ENCODE measurements at regions not wholly inside any gene's neighbourhood (a gene's known extent, or its start where the extent isn't known, plus 50 kb on each side); places are given as distances from the start of the nearest gene placed in this dataset.

DNA sequence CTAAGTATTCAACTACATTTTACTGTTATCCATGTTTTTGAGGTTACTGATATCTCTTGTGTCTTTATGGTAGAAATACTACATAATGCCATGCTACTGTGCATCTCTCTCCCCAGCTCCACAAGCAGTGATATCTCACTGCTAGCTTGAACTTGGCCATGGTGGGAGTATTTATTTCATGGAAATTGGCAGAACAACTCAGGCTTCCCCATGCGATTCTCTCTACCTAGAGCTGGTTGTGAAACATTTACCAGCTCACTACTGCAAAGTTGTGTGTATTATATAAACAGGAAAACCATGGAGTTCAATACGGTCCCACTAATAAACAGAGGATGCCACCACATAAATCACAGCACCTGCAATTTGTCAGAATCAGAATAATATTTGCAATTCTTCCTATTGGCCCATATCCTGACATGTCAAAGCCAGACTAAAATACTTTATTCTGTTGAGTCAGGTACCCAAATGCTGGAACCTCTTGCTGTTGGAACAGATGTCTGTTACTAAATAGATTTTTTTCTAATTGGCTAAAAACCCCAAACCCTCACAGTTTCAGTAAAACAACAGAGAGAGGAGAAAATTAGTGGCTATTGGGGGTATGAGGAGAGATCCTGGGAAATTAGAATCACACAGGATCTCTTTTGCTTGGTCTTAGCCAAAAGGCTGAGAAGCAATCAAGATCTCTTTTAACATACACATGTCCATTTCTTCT lies 91.4 kb upstream of the SLC10A2 start:
- DNase-seq (ENCODE audit: low read depth in 2 of 3, low spot score in 2 of 3): no peak

DNA sequence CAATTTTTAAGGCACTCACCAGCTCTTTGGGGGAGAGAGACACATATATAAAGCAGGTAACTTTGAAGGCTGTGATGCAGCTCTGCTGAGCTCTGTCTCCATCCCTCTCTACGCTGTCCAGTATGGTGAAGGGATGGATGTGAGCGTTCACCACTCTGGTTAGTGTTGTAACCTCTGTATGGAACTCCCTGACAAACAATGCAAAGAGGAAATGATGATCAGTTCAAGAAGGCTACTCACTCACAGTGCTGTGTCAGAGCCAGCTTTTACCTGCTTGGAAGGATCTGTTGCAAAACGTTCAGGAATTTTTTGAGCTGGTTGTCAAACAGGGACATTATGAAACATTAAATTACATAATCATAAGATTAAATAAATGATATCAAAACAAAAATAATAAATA lies 90.8 kb upstream of the SLC10A2 start:
- DNase-seq (ENCODE audit: low read depth in 2 of 3, low spot score in 2 of 3): no peak

DNA sequence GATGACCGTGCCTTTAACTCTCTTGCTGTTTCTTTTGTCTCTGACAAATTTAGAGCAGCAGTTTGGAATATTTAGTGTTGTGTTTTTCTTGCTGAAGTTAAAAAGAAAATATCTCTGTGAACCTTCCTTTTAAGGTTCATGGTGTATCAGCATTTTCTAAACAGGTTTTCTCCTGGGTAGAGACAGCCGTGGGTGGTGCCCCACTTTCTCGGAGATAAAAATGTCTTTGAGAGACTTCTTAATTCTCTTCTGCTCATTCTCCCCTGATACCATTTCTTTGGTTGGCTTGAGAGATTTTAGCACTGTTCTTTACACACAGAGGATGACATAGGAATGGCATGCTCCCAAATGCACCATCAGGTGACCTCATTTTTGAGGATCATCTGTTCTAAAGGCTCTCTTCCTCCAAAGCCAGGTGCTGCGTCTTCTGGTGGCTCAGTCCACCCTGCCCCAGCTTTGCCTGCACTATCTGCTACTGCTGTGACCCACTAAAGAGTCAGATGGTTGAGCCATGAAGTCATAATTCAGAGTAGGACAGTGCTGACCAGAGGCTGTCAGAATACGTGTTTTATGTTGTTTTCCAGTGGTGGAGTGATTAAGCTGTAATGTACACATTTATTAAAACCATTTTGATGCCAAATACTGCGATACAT lies 90.3 kb upstream of the SLC10A2 start:
- no peak for DNase-seq (ENCODE audit: low read depth in 2 of 3, low spot score in 2 of 3)

DNA sequence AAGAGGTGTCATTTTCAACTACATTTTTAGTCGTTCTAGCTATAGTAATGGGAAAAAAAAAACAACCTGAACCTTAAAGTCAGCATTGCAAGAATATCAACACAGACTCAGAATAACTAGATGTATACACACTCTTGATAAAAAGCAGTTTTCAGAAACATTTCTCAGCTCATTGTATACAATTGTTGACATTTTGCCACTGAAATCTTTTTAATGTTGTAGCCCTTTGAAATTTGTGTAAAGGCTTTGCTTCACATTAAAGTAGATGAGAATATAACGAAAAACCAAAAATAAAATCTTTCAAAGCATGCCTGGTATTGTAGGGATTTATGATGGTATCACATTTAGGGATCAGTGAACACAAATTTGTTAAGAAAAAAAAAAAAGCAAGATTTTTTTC lies 87.2 kb upstream of the SLC10A2 start:
- DNase-seq (ENCODE audit: low read depth in 2 of 3, low spot score in 2 of 3): no peak

DNA sequence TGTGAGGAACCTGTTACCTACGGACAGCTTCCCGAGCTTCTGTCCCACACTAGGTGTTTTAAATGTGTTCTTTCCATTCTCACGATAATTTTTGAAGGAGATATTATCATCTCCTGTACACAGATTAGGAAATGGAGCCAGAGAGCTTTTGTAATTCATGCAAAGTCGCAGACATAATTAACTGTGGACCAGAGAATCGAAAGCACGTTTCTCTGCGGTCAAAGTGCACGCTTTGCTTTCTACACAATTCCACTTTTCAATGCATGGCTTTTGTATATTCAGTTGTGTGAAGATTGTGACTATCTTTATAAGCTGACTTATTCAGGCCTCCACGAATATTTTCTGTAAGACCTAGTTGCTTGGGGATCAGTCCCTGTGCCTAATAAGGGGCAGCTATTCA lies 81.7 kb upstream of the SLC10A2 start:
- no peak for DNase-seq (ENCODE audit: low read depth in 2 of 3, low spot score in 2 of 3)

DNA sequence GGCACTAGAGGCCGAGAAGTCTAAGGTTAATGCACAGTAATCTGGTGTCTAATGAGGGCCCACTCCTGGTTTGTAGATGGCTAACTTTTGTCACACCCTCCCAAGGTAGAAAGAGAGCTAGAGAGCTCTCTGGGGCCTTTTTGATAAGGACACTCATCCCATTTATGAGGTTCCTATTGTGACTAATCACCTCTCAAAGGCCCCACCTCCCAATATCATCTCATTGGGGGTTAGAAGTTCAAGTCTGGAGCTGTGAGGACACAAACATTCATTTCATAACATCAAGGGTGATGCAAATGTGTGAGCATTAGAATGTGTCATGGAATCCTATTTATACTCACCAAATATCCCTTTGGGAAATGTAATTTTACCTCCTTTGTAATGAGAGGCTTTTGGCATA lies 79.2 kb upstream of the SLC10A2 start:
- no peak for DNase-seq (ENCODE audit: low read depth in 2 of 3, low spot score in 2 of 3)

DNA sequence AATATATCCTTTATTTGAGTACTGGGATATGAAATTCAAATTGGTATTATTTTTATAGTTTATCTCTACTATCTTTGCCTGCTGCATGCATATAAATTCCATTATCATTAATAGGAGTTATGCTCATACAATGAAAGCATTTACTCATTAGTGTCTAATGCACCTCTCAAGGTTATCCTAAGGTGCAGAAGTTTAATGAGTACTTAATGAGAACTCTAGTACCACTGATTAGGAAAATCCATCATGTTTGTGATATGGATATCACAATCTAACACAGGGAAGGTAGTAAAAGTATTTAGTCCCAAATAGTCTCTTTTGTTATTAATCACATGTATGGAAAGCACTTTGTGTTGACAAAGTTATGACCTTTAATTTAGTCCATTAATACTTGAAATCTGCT lies 77.2 kb upstream of the SLC10A2 start:
- no peak for DNase-seq (ENCODE audit: low read depth in 2 of 3, low spot score in 2 of 3)

DNA sequence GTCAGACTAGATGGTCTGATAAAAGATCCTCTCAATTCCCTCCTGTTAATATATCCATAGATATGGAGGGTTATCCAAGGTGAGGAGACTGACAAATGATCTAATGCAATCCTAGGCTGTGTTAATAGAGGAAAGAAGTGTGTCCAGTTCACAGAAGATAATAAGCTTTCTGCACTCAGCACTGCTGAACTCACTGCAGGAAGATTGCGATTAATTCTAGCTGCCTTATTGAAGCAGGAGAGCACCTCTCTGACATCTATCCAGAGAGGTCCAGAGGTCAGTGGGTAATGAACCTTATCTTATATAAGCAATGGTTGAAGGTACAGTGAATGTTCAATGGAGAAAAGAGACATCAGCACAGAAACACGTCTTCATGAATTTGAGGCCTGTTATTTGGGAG lies 75.9 kb upstream of the SLC10A2 start:
- no peak for DNase-seq (ENCODE audit: low read depth in 2 of 3, low spot score in 2 of 3)

DNA sequence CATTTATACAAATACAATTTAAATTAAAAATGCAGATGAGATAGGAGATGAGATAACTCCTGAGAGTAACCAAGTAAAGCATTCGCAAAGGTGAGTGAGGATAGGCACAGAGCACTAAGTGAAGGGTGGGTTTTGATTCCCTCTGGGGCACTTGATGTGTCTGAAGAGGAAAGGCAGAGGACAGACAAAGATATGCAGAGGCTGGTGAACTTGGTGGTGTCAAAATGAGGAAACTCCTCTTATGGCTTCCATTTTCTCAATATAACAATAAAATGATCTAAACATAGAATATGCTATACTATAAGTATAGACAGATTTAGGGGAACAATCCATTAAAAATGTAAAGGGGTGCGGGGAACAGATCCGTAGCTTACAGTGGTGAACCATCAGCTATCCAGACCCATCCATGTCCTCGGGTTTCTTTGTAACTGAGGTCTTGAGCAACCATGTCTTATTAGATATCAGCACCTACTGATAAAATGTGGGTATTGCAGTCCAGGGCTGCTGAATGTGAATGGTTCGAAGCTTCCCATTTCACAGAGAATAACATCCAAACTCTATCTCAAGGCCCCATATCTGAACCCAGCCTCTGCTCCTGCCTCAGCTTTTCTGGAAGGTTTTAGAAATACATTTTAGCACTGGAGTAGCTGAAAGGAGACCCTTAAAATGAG lies 73.9 kb upstream of the SLC10A2 start:
- no peak for DNase-seq (ENCODE audit: low read depth in 2 of 3, low spot score in 2 of 3)

DNA sequence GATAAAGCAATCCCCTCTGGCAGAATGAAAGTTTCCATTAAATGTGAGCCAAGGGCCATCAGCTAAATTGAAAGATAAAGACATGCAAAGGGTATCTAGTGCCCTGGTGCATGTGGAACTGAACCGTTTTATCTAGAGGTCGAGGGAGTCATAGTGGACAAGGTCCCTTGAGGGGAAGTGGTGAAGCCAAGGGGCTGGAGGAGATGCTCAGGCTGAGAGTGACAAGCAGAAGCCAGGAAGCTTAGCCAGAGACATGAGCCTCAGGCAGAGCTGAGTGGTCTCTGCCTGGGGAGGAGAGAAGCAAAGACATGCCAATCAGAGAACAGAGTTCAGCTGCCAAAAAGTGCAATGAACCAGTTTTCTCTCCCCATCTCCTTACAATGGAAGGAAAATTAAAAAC lies 68.1 kb upstream of the SLC10A2 start:
- no peak for DNase-seq (ENCODE audit: low read depth in 2 of 3, low spot score in 2 of 3)

DNA sequence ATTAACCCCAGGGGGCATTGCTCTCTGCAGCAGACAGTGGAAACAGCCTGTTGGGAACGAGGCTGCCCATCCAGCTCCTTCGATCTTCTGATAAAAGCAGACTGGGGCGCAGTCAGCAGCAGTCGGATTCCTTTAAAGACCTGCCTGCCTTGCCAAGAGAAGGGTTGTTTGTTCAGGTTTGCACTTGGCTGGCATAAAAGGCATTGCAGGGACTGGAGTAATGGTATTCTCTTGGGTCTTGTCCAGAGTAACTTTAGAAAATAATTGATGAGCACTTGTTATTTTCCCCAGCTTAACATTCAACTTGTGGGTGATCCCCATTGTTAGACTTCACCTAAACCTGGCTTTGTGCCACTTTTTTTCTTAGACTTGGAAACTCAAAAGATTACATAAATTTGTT lies 67.3 kb upstream of the SLC10A2 start:
- no peak for DNase-seq (ENCODE audit: low read depth in 2 of 3, low spot score in 2 of 3)

DNA sequence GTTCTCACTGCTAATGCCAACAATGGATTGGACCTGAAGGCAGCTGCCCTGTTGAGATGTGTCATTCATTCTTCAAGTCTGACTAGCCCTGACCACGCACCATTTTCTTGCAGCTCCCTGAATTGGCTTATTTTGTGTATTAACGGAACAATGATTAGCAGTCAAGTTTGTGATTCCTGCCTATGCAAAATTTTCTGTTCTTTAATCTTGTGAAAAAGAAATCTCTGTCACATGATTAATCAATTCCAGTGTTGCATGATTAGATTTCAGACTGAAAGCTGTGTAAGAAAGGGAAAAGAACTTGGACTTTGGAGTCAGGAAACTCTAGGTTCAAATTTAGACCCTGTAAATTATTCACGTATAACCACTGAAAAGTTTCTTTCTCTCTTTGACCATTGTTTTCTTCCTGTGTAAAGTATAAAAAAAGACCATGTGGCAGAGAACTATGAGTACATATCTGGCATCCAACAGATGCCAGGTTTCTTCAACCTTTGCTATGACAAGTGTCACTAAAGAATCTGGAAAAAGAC lies 64.5 kb upstream of the SLC10A2 start:
- no peak for DNase-seq (ENCODE audit: low read depth in 2 of 3, low spot score in 2 of 3)

DNA sequence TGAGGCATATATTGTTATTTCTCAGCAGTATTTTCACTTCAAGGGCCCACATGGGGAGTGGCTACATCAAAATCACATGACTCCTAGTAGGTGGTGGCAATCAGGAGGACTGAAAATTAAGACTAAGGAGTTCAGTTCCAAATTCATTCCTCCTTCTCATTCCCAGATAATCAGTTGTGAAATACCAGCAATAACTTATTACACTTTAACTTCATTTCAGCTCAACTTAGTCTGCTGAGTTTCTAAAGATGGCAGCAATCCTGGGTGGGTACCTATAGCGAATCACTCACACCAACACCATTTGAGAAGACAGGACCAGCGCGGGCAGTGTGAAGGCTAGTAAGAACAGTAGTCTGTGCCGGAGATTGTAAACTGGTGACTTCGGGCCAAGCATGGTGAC lies 63.9 kb upstream of the SLC10A2 start:
- no peak for DNase-seq (ENCODE audit: low read depth in 2 of 3, low spot score in 2 of 3)
